HG03565 (cell line): ENCODE measurements at regions not wholly inside any gene's neighbourhood (a gene's known extent, or its start where the extent isn't known, plus 50 kb on each side); places are given as distances from the start of the nearest gene placed in this dataset.
"Not testable (repeated sequence)": the region's sequence is repeated elsewhere in the genome, so short reads cannot be mapped to it uniquely, and the experiment has no call there.

Experiments used
- ATAC-seq: cut with Tn5 transposase; IDR thresholded peaks from one replicate; pipeline ENCODE4 v1.9.1; 2021; ENCODE audit warnings: mild to moderate bottlenecking, moderate library complexity; ENCODE audit not compliant: unreplicated experiment

GRCh38 chr12:105522166-105522825 lies 191.8 kb downstream of the C12orf75 start:
- ATAC-seq: no peak

- ATAC-seq: no peak
Observed at GRCh38 chr12:105523164-105524057, 192.9 kb downstream of the C12orf75 start.

GRCh38 chr12:105524961-105525360 lies 194.5 kb downstream of the C12orf75 start:
- no peak for ATAC-seq

- ATAC-seq: no peak
Observed at GRCh38 chr12:105534068-105534467, 203.6 kb downstream of the C12orf75 start.

- ATAC-seq: not testable (repeated sequence)
Observed at GRCh38 chr12:105535033-105535432, 204.5 kb downstream of the C12orf75 start.

- ATAC-seq: no peak
Observed at GRCh38 chr12:105538880-105539279, 208.4 kb downstream of the C12orf75 start.

- ATAC-seq: no peak
Observed at GRCh38 chr12:105539735-105540134, 209.2 kb downstream of the C12orf75 start.

- ATAC-seq: no peak
Observed at GRCh38 chr12:105547786-105548185, 217.3 kb downstream of the C12orf75 start.

- ATAC-seq: no peak
Observed at GRCh38 chr12:105548626-105549025, 218.1 kb downstream of the C12orf75 start.

- ATAC-seq: no peak
Observed at GRCh38 chr12:105552056-105552455, 221.6 kb downstream of the C12orf75 start.

- no peak for ATAC-seq
Observed at GRCh38 chr12:105554223-105554678, 223.8 kb downstream of the C12orf75 start.

- no peak for ATAC-seq
Observed at GRCh38 chr12:105554856-105555255, 224.4 kb downstream of the C12orf75 start.

GRCh38 chr12:105555556-105556295 lies 225.2 kb downstream of the C12orf75 start:
- no peak for ATAC-seq

- ATAC-seq: no peak
Observed at GRCh38 chr12:105559310-105559709, 228.8 kb downstream of the C12orf75 start.

GRCh38 chr12:105561546-105562198 lies 231.2 kb downstream of the C12orf75 start:
- no peak for ATAC-seq

- ATAC-seq: no peak
Observed at GRCh38 chr12:105562199-105562971, 231.9 kb downstream of the C12orf75 start.

- no peak for ATAC-seq
Observed at GRCh38 chr12:105567061-105567460, 236.6 kb downstream of the C12orf75 start.

- no peak for ATAC-seq
Observed at GRCh38 chr12:105569886-105570285, 239.4 kb downstream of the C12orf75 start.

- no peak for ATAC-seq
Observed at GRCh38 chr12:105570944-105571343, 240.5 kb downstream of the C12orf75 start.

- ATAC-seq: no peak
Observed at GRCh38 chr12:105573574-105573973, 243.1 kb downstream of the C12orf75 start.
